PFSK-1 (cell line): ENCODE measurements at regions not wholly inside any gene's neighbourhood (a gene's known extent, or its start where the extent isn't known, plus 50 kb on each side); places are given as distances from the start of the nearest gene placed in this dataset.

ENCODE experiments used
- FOXP2 ChIP-seq: optimal IDR thresholded peaks from 2 replicates; pipeline ENCODE3; 2011; ENCODE audit warnings: borderline replicate concordance, control low read depth, inconsistent platforms; ENCODE audit not compliant: insufficient read depth; ENCODE audit errors: extremely low read length, extremely low read depth
- POLR2AphosphoS5 ChIP-seq: IDR thresholded peaks from 2 replicates; pipeline ENCODE4 v1.6.1; 2012; ENCODE audit warnings: low read depth, mild to moderate bottlenecking, control low read depth, low read length, moderate library complexity
- REST ChIP-seq, 2 experiments: IDR thresholded peaks; 2 replicates each; pipeline versions ENCODE4 v1.6.1 to v1.8.0; 2011 to 2012; ENCODE audit warnings: low read depth in 2 of 2, low read length in 2 of 2, control low read depth in 1 of 2, inconsistent platforms in 1 of 2, mild to moderate bottlenecking in 1 of 2, moderate library complexity in 1 of 2; ENCODE audit not compliant: insufficient read depth in 1 of 2
- SIN3A ChIP-seq: IDR thresholded peaks from 2 replicates; pipeline ENCODE4 v1.6.1; 2012; ENCODE audit warnings: mild to moderate bottlenecking, low read length, moderate library complexity, borderline replicate concordance; ENCODE audit not compliant: insufficient read depth
- TAF1 ChIP-seq: IDR thresholded peaks from 2 replicates; pipeline ENCODE4 v1.6.1; 2012; ENCODE audit warnings: low read length, control low read depth, borderline replicate concordance; ENCODE audit not compliant: insufficient read depth

- TF ChIP-seq REST (IDR thresholded peaks at IDR 0.05; ENCODE audit: insufficient read depth in 1 of 2, low read depth in 2 of 2, low read length in 2 of 2) (no peak), POLR2AphosphoS5 (no peak), TAF1 (no peak), SIN3A (no peak), FOXP2 (no peak)
These were observed 711.5 kb upstream of the PITX2 start for GRCh38 chr4:111334361-111334760.

GRCh38 chr4:111359602-111360001, 736.7 kb upstream of the PITX2 start:
- TF ChIP-seq TAF1: no peak
- no peak for TF ChIP-seq POLR2AphosphoS5
- TF ChIP-seq SIN3A: no peak
- TF ChIP-seq FOXP2: no peak
- no peak for TF ChIP-seq REST (IDR thresholded peaks at IDR 0.05; ENCODE audit: insufficient read depth in 1 of 2, low read depth in 2 of 2, low read length in 2 of 2)

- TF ChIP-seq REST (IDR thresholded peaks at IDR 0.05; ENCODE audit: insufficient read depth in 1 of 2, low read depth in 2 of 2, low read length in 2 of 2) (no peak), FOXP2 (no peak), POLR2AphosphoS5 (no peak), TAF1 (no peak), SIN3A (no peak)
These were observed 738.0 kb upstream of the PITX2 start for GRCh38 chr4:111360906-111361305.

- TF ChIP-seq POLR2AphosphoS5 (no peak), SIN3A (no peak), REST (IDR thresholded peaks at IDR 0.05; ENCODE audit: insufficient read depth in 1 of 2, low read depth in 2 of 2, low read length in 2 of 2) (no peak), FOXP2 (no peak)
These were observed 740.1 kb upstream of the PITX2 start for GRCh38 chr4:111362941-111363361.

- TF ChIP-seq FOXP2 (no peak), POLR2AphosphoS5 (no peak), REST (IDR thresholded peaks at IDR 0.05; ENCODE audit: insufficient read depth in 1 of 2, low read depth in 2 of 2, low read length in 2 of 2) (no peak), SIN3A (no peak), TAF1 (no peak)
These were observed 756.7 kb upstream of the FAM241A start for GRCh38 chr4:111388561-111388960.
